ENCODE measurements at regions not wholly inside any gene's neighbourhood (a gene's known extent, or its start where the extent isn't known, plus 50 kb on each side); places are given as distances from the start of the nearest gene placed in this dataset.

DNA sequence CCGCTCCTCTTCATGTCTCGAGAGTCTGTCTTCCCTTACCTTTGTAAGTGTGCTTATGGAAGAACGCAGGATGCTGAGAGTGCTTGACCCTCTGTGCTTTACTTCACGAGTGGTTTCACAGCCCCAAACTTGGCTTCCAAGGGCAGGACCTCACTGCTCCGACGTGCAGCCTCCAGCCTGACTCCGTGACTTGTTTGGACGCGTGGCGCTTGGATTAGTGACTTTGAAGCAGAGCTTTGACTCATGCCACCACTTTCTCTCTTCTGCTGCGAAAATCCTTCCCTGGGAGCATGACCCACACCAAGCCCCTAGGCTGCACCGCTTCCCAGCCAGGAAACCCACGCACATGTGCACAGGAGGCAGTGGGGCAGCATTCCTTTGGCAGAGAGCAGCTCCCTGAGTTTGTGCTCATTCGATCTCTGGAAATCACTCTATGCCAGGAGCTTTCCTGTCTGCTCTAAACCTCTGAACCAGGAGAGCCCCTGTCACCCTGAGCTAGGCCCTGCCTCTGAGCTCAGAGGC lies 207.8 kb upstream of the HS6ST1 start:
- no peak for TF ChIP-seq POLR2A (IDR thresholded peaks at IDR 0.05)
- TF ChIP-seq, protein P1, sequence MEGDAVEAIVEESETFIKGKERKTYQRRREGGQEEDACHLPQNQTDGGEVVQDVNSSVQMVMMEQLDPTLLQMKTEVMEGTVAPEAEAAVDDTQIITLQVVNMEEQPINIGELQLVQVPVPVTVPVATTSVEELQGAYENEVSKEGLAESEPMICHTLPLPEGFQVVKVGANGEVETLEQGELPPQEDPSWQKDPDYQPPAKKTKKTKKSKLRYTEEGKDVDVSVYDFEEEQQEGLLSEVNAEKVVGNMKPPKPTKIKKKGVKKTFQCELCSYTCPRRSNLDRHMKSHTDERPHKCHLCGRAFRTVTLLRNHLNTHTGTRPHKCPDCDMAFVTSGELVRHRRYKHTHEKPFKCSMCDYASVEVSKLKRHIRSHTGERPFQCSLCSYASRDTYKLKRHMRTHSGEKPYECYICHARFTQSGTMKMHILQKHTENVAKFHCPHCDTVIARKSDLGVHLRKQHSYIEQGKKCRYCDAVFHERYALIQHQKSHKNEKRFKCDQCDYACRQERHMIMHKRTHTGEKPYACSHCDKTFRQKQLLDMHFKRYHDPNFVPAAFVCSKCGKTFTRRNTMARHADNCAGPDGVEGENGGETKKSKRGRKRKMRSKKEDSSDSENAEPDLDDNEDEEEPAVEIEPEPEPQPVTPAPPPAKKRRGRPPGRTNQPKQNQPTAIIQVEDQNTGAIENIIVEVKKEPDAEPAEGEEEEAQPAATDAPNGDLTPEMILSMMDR (IDR thresholded peaks at IDR 0.05), result no peak

Measured in ovary (tissue), 3 donors.